ENCODE measurements at regions not wholly inside any gene's neighbourhood (a gene's known extent, or its start where the extent isn't known, plus 50 kb on each side); places are given as distances from the start of the nearest gene placed in this dataset.

- no peak for DNase-seq (ENCODE audit: low spot score)
- H3K27ac Mint-ChIP-seq (ENCODE audit: unreplicated experiment) = no peak overlapping the region
- H3K27me3 Mint-ChIP-seq (ENCODE audit: unreplicated experiment) = no peaks in the 10 kb centered on the region
- H3K36me3 Mint-ChIP-seq (ENCODE audit: low read depth, unreplicated experiment) = peaks cover 14% of the 10 kb centered on the region
- no peak for TF ChIP-seq CTCF (IDR thresholded peaks at IDR 0.05; ENCODE audit: unreplicated experiment)
- no peaks in the 10 kb centered on the region for H3K9me3 Mint-ChIP-seq (ENCODE audit: unreplicated experiment)
- no peak overlapping the region for H3K4me3 Mint-ChIP-seq (ENCODE audit: unreplicated experiment)
- no peaks in the 10 kb centered on the region for H3K4me1 Mint-ChIP-seq (ENCODE audit: unreplicated experiment)
Observed at GRCh38 chr9:13411791-13412190, 132.3 kb upstream of the MPDZ start.

GRCh38 chr9:13410566-13411031 is 131.1 kb upstream of the MPDZ start:
- Mint-ChIP-seq H3K9me3 (ENCODE audit: unreplicated experiment) (no peaks in the 10 kb centered on the region), H3K4me3 (ENCODE audit: unreplicated experiment) (no peak overlapping the region), H3K4me1 (ENCODE audit: unreplicated experiment) (no peaks in the 10 kb centered on the region), H3K36me3 (ENCODE audit: low read depth, unreplicated experiment) (peaks cover 15% of the 10 kb centered on the region), H3K27ac (ENCODE audit: unreplicated experiment) (no peak overlapping the region), H3K27me3 (ENCODE audit: unreplicated experiment) (no peaks in the 10 kb centered on the region)
- no peak for TF ChIP-seq CTCF (IDR thresholded peaks at IDR 0.05; ENCODE audit: unreplicated experiment)
- no peak for DNase-seq (ENCODE audit: low spot score)

GRCh38 chr9:13397661-13398060 is 118.2 kb upstream of the MPDZ start:
- Mint-ChIP-seq H3K9me3 (ENCODE audit: unreplicated experiment) (no peaks in the 10 kb centered on the region), H3K4me1 (ENCODE audit: unreplicated experiment) (peaks cover 3% of the 10 kb centered on the region), H3K27me3 (ENCODE audit: unreplicated experiment) (no peaks in the 10 kb centered on the region), H3K36me3 (ENCODE audit: low read depth, unreplicated experiment) (no peaks in the 10 kb centered on the region), H3K4me3 (ENCODE audit: unreplicated experiment) (no peak overlapping the region), H3K27ac (ENCODE audit: unreplicated experiment) (no peak overlapping the region)
- no peak for TF ChIP-seq CTCF (IDR thresholded peaks at IDR 0.05; ENCODE audit: unreplicated experiment)
- DNase-seq (ENCODE audit: low spot score) = no peak

- Mint-ChIP-seq H3K36me3 (ENCODE audit: low read depth, unreplicated experiment) (no peaks in the 10 kb centered on the region), H3K4me3 (ENCODE audit: unreplicated experiment) (no peak overlapping the region), H3K4me1 (ENCODE audit: unreplicated experiment) (peaks cover 3% of the 10 kb centered on the region), H3K9me3 (ENCODE audit: unreplicated experiment) (no peaks in the 10 kb centered on the region), H3K27ac (ENCODE audit: unreplicated experiment) (no peak overlapping the region), H3K27me3 (ENCODE audit: unreplicated experiment) (no peaks in the 10 kb centered on the region)
- no peak for TF ChIP-seq CTCF (IDR thresholded peaks at IDR 0.05; ENCODE audit: unreplicated experiment)
- DNase-seq (ENCODE audit: low spot score) = no peak
Observed at GRCh38 chr9:13397220-13397619, 117.7 kb upstream of the MPDZ start.

- Mint-ChIP-seq H3K27me3 (ENCODE audit: unreplicated experiment) (peaks cover 2% of the 10 kb centered on the region), H3K36me3 (ENCODE audit: low read depth, unreplicated experiment) (peaks cover 1% of the 10 kb centered on the region), H3K27ac (ENCODE audit: unreplicated experiment) (no peak overlapping the region), H3K4me1 (ENCODE audit: unreplicated experiment) (peaks cover 3% of the 10 kb centered on the region), H3K4me3 (ENCODE audit: unreplicated experiment) (no peak overlapping the region), H3K9me3 (ENCODE audit: unreplicated experiment) (peaks cover 5% of the 10 kb centered on the region)
- TF ChIP-seq CTCF (IDR thresholded peaks at IDR 0.05; ENCODE audit: unreplicated experiment) = no peak
- DNase-seq (ENCODE audit: low spot score) = no peak
Observed at GRCh38 chr9:13396418-13396817, 116.9 kb upstream of the MPDZ start.

Measured in endothelial cell (in vitro differentiated cells).